ENCODE measurements at regions not wholly inside any gene's neighbourhood (a gene's known extent, or its start where the extent isn't known, plus 50 kb on each side); places are given as distances from the start of the nearest gene placed in this dataset.

- H3K27ac ChIP-seq (ENCODE audit: extremely low read length, insufficient read depth, low read length): no peak overlapping the region
- FAIRE-seq: no peak
- H3K4me2 ChIP-seq (ENCODE audit: low read depth, low read length): no peak overlapping the region
- no peaks in the 10 kb centered on the region for H3K9me3 ChIP-seq (ENCODE audit: low read length)
- H3K4me3 ChIP-seq (replicated peaks in 1 of 3; ENCODE audit: insufficient read depth in 1 of 3, low read depth in 2 of 3, low read length in 3 of 3): no peak overlapping the region
- H3K4me1 ChIP-seq (ENCODE audit: insufficient read depth, low read length): no peaks in the 10 kb centered on the region
- intact Hi-C loops (cut with micrococcal nuclease; ENCODE audit: unreplicated experiment): no loop called here
- no peaks in the 10 kb centered on the region for H3K79me2 ChIP-seq (ENCODE audit: insufficient read depth, low read length)
- in situ Hi-C loops (cut with HindIII; ENCODE audit: extremely low pct_ligation_motif_present, low pct_unique_long_range_greater_than_20kb): no loop called here
- no peaks in the 10 kb centered on the region for H4K20me1 ChIP-seq (ENCODE audit: insufficient read depth, low read length)
- ChIA-PET POLR2A (no interaction called here), CTCF (ENCODE audit: low intra/inter-chr PET ratio, low total read pairs) (no interaction called here)
- no peak overlapping the region for H2AFZ ChIP-seq (ENCODE audit: low read length)
- DNase-seq (ENCODE audit: low spot score): no peak
- H3K9ac ChIP-seq (ENCODE audit: insufficient read depth, low read depth, low read length): no peak overlapping the region
- H3K36me3 ChIP-seq (replicated peaks in 1 of 2; ENCODE audit: control insufficient read depth in 1 of 2, insufficient read depth in 2 of 2, low read length in 2 of 2): no peaks in the 10 kb centered on the region
- TF ChIP-seq ATAD3A (CRISPR knock-in tag; IDR thresholded peaks at IDR 0.05) (no peak), ZNF839 (CRISPR knock-in tag; IDR thresholded peaks at IDR 0.05; ENCODE audit: borderline replicate concordance) (no peak), YEATS2 (CRISPR knock-in tag; IDR thresholded peaks at IDR 0.05; ENCODE audit: borderline replicate concordance) (no peak), LRRFIP1 (CRISPR knock-in tag; conservative IDR thresholded peaks at IDR 0.05) (no peak), NCOA2 (CRISPR knock-in tag; IDR thresholded peaks at IDR 0.05) (no peak), NR2F1 (CRISPR knock-in tag; IDR thresholded peaks at IDR 0.05) (no peak), ZNF468 (CRISPR knock-in tag; IDR thresholded peaks at IDR 0.05) (no peak), ZNF788 (CRISPR knock-in tag; IDR thresholded peaks at IDR 0.05; ENCODE audit: borderline replicate concordance) (no peak), MED13 (CRISPR knock-in tag; IDR thresholded peaks at IDR 0.05) (no peak), ZNF30 (CRISPR knock-in tag; IDR thresholded peaks at IDR 0.05) (no peak), ZNF598 (CRISPR knock-in tag; IDR thresholded peaks at IDR 0.05; ENCODE audit: borderline replicate concordance) (no peak), MXD4 (CRISPR knock-in tag; IDR thresholded peaks at IDR 0.05) (no peak), MIER3 (CRISPR knock-in tag; IDR thresholded peaks at IDR 0.05; ENCODE audit: borderline replicate concordance) (no peak), KLF13 (CRISPR knock-in tag; IDR thresholded peaks at IDR 0.05) (no peak), ZNF431 (CRISPR knock-in tag; IDR thresholded peaks at IDR 0.05; ENCODE audit: borderline replicate concordance, low read depth) (no peak), ZNF3 (CRISPR knock-in tag; IDR thresholded peaks at IDR 0.05) (no peak)
- TF ChIP-seq, protein P1, sequence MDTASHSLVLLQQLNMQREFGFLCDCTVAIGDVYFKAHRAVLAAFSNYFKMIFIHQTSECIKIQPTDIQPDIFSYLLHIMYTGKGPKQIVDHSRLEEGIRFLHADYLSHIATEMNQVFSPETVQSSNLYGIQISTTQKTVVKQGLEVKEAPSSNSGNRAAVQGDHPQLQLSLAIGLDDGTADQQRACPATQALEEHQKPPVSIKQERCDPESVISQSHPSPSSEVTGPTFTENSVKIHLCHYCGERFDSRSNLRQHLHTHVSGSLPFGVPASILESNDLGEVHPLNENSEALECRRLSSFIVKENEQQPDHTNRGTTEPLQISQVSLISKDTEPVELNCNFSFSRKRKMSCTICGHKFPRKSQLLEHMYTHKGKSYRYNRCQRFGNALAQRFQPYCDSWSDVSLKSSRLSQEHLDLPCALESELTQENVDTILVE (CRISPR knock-in tag; IDR thresholded peaks at IDR 0.05): no peak
- TF ChIP-seq, protein P2, sequence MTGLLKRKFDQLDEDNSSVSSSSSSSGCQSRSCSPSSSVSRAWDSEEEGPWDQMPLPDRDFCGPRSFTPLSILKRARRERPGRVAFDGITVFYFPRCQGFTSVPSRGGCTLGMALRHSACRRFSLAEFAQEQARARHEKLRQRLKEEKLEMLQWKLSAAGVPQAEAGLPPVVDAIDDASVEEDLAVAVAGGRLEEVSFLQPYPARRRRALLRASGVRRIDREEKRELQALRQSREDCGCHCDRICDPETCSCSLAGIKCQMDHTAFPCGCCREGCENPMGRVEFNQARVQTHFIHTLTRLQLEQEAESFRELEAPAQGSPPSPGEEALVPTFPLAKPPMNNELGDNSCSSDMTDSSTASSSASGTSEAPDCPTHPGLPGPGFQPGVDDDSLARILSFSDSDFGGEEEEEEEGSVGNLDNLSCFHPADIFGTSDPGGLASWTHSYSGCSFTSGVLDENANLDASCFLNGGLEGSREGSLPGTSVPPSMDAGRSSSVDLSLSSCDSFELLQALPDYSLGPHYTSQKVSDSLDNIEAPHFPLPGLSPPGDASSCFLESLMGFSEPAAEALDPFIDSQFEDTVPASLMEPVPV (CRISPR knock-in tag; IDR thresholded peaks at IDR 0.05): no peak
- ATAC-seq: no peak
- no peaks in the 10 kb centered on the region for H3K27me3 ChIP-seq (ENCODE audit: control insufficient read depth in 1 of 2, insufficient read depth in 2 of 2, low read length in 2 of 2)
- no TSS peak for BruUV-seq (replicated peaks)
Measured at GRCh38 chr2:223166215-223166493, 114.2 kb downstream of the KCNE4 start.

Data from HepG2 (cell line).